ENCODE measurements at regions not wholly inside any gene's neighbourhood (a gene's known extent, or its start where the extent isn't known, plus 50 kb on each side); places are given as distances from the start of the nearest gene placed in this dataset.

GRCh38 chr1:229938551-229938950 lies 128.5 kb upstream of the GALNT2 start:
- DNase-seq: no peak

- no peak for DNase-seq
Measured at GRCh38 chr1:229940684-229941083, 126.4 kb upstream of the GALNT2 start.

- DNase-seq: no peak
Measured at GRCh38 chr1:229941160-229941559, 125.9 kb upstream of the GALNT2 start.

- no peak for DNase-seq
Measured at GRCh38 chr1:229941831-229942230, 125.2 kb upstream of the GALNT2 start.

GRCh38 chr1:229942501-229942900 lies 124.5 kb upstream of the GALNT2 start:
- DNase-seq: peak; percentile 79

- DNase-seq: no peak
Measured at GRCh38 chr1:229943148-229943714, 123.8 kb upstream of the GALNT2 start.

- DNase-seq: no peak
Measured at GRCh38 chr1:229943988-229944743, 122.9 kb upstream of the GALNT2 start.

GRCh38 chr1:229945795-229946194 lies 121.2 kb upstream of the GALNT2 start:
- no peak for DNase-seq

- DNase-seq: no peak
Measured at GRCh38 chr1:229947968-229948367, 119.1 kb upstream of the GALNT2 start.

GRCh38 chr1:229948438-229948837 lies 118.6 kb upstream of the GALNT2 start:
- DNase-seq: no peak

- no peak for DNase-seq
Measured at GRCh38 chr1:229949500-229949899, 117.5 kb upstream of the GALNT2 start.

- no peak for DNase-seq
Measured at GRCh38 chr1:229950020-229950419, 117.0 kb upstream of the GALNT2 start.

GRCh38 chr1:229950908-229951307 lies 116.1 kb upstream of the GALNT2 start:
- no peak for DNase-seq

GRCh38 chr1:229951856-229952534 lies 115.0 kb upstream of the GALNT2 start:
- DNase-seq: no peak

GRCh38 chr1:229952670-229953520 lies 114.1 kb upstream of the GALNT2 start:
- DNase-seq: no peak

- DNase-seq: no peak
Measured at GRCh38 chr1:229953736-229954326, 113.2 kb upstream of the GALNT2 start.

- DNase-seq: no peak
Measured at GRCh38 chr1:229964281-229964680, 102.8 kb upstream of the GALNT2 start.

- no peak for DNase-seq
Measured at GRCh38 chr1:229970714-229971113, 96.3 kb upstream of the GALNT2 start.

- no peak for DNase-seq
Measured at GRCh38 chr1:229971141-229971540, 95.9 kb upstream of the GALNT2 start.

GRCh38 chr1:229972600-229973296 lies 94.3 kb upstream of the GALNT2 start:
- DNase-seq: no peak

- DNase-seq: no peak
Measured at GRCh38 chr1:229973297-229973612, 93.8 kb upstream of the GALNT2 start.

GRCh38 chr1:229975047-229975446 lies 92.0 kb upstream of the GALNT2 start:
- DNase-seq: no peak
